ENCODE measurements at regions not wholly inside any gene's neighbourhood (a gene's known extent, or its start where the extent isn't known, plus 50 kb on each side); places are given as distances from the start of the nearest gene placed in this dataset.

- no peak for TF ChIP-seq CTCF (IDR thresholded peaks at IDR 0.05; ENCODE audit: control extremely low read depth, extremely low read depth, low read depth, missing control alignments)
- ChIA-PET CTCF (no interaction called here), POLR2A (no interaction called here)
- DNase-seq (ENCODE audit: extremely low spot score), result no peak
Observed at GRCh38 chr6:167546611-167547327, 221.9 kb downstream of the TTLL2 start.

- TF ChIP-seq CTCF (IDR thresholded peaks at IDR 0.05; ENCODE audit: control extremely low read depth, extremely low read depth, low read depth, missing control alignments), result no peak
Observed at GRCh38 chr6:167547328-167547692, 222.4 kb downstream of the TTLL2 start.

GRCh38 chr6:167547751-167548150 is 222.9 kb downstream of the TTLL2 start:
- ChIA-PET CTCF (no interaction called here), POLR2A (no interaction called here)
- no peak for TF ChIP-seq CTCF (IDR thresholded peaks at IDR 0.05; ENCODE audit: control extremely low read depth, extremely low read depth, low read depth, missing control alignments)
- no peak for DNase-seq (ENCODE audit: extremely low spot score)

More at GRCh38 chr6:167547328-167547692, 222.4 kb downstream of the TTLL2 start:
- ChIA-PET CTCF (no interaction called here), POLR2A (no interaction called here)
- no peak for DNase-seq (ENCODE audit: extremely low spot score)

GRCh38 chr6:167548451-167548850 is 223.6 kb downstream of the TTLL2 start:
- POLR2A ChIA-PET, result no interaction called here
- no peak for TF ChIP-seq CTCF (IDR thresholded peaks at IDR 0.05; ENCODE audit: control extremely low read depth, extremely low read depth, low read depth, missing control alignments)
- CTCF ChIA-PET, result no interaction called here
- no peak for DNase-seq (ENCODE audit: extremely low spot score)

- POLR2A ChIA-PET, result no interaction called here
- CTCF ChIA-PET, result no interaction called here
- no peak for DNase-seq (ENCODE audit: extremely low spot score)
- TF ChIP-seq CTCF (IDR thresholded peaks at IDR 0.05; ENCODE audit: control extremely low read depth, extremely low read depth, low read depth, missing control alignments), result no peak
Observed at GRCh38 chr6:167549213-167549612, 224.3 kb downstream of the TTLL2 start.

GRCh38 chr6:167550941-167551627 is 226.2 kb downstream of the TTLL2 start:
- POLR2A ChIA-PET, result no interaction called here
- CTCF ChIA-PET, result no interaction called here
- no peak for DNase-seq (ENCODE audit: extremely low spot score)
- no peak for TF ChIP-seq CTCF (IDR thresholded peaks at IDR 0.05; ENCODE audit: control extremely low read depth, extremely low read depth, low read depth, missing control alignments)

All from GM10248 (cell line).